Immature natural killer cell (primary cell): ENCODE measurements at regions not wholly inside any gene's neighbourhood (a gene's known extent, or its start where the extent isn't known, plus 50 kb on each side); places are given as distances from the start of the nearest gene placed in this dataset.
A peak's percentile ranks its signal among the peaks of the same experiment; 100 is the strongest.

Source experiments
- DNase-seq, 3 donors: peaks; one replicate each; pipeline ENCODE4 v3.0.0; 2022; ENCODE audit warnings: mixed read lengths in 1 of 3
- H3K27ac Mint-ChIP-seq, 6 donors: one replicate each; pipeline ENCODE4 v1.8.0; 2020; ENCODE audit warnings: mixed read lengths in 6 of 6, mild to moderate bottlenecking in 5 of 6, inconsistent platforms in 4 of 6, moderate library complexity in 3 of 6
- H3K27me3 Mint-ChIP-seq, 3 donors: one replicate each; pipeline ENCODE4 v1.8.0; 2020 to 2021; ENCODE audit warnings: low read depth in 3 of 3, mild to moderate bottlenecking in 3 of 3, mixed read lengths in 3 of 3, moderate library complexity in 3 of 3, inconsistent platforms in 1 of 3
- H3K36me3 Mint-ChIP-seq, 3 donors: one replicate each; pipeline ENCODE4 v1.8.0; 2020; ENCODE audit warnings: mixed read lengths in 3 of 3, inconsistent platforms in 2 of 3, mild to moderate bottlenecking in 2 of 3
- H3K4me1 Mint-ChIP-seq, 2 donors: one replicate each; pipeline ENCODE4 v1.8.0; 2020; ENCODE audit warnings: inconsistent platforms in 2 of 2, mild to moderate bottlenecking in 2 of 2, mixed read lengths in 2 of 2, moderate library complexity in 1 of 2
- H3K4me3 Mint-ChIP-seq, 5 donors: one replicate each; pipeline ENCODE4 v1.8.0; 2020; ENCODE audit warnings: mild to moderate bottlenecking in 5 of 5, mixed read lengths in 5 of 5, inconsistent platforms in 3 of 5, moderate library complexity in 3 of 5
- H3K9me3 Mint-ChIP-seq, 6 donors: one replicate each; pipeline ENCODE4 v1.8.0; 2020; ENCODE audit warnings: mild to moderate bottlenecking in 6 of 6, mixed read lengths in 6 of 6, inconsistent platforms in 4 of 6, moderate library complexity in 3 of 6

DNA sequence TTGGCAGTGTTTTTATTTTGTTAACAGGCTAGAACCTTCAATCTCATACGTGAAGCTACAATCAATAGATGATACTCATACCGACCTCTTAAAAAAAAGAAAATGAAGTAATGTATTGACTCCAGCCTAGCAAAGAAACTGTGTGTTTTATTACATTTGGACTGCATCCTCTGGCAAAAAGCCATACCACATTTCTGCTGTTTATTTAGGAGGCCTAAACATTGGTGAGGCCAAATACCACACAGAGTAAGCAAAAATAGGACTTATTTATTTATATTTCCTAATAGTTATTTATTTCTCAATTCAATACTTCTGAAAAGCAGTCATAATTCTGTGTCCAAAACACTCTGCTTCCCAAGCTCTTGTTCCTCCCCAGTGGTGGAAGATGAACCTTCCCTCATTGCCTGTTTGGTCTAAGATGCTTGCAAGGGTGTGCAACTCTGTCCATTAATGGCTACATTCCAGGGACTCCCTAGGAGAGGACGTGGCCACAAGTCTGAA lies 398.8 kb upstream of the KLF6 start:
- DNase-seq = no peak
- no peak overlapping the region for H3K27ac Mint-ChIP-seq
- H3K27me3 Mint-ChIP-seq = peaks cover 0 to 5% (median 0%) of the 10 kb centered on the region in 3 donors
- H3K36me3 Mint-ChIP-seq = no peaks in the 10 kb centered on the region
- H3K9me3 Mint-ChIP-seq = no peaks in the 10 kb centered on the region
- no peak overlapping the region for H3K4me3 Mint-ChIP-seq
- H3K4me1 Mint-ChIP-seq = peaks cover 5% of the 10 kb centered on the region in 2 donors

DNA sequence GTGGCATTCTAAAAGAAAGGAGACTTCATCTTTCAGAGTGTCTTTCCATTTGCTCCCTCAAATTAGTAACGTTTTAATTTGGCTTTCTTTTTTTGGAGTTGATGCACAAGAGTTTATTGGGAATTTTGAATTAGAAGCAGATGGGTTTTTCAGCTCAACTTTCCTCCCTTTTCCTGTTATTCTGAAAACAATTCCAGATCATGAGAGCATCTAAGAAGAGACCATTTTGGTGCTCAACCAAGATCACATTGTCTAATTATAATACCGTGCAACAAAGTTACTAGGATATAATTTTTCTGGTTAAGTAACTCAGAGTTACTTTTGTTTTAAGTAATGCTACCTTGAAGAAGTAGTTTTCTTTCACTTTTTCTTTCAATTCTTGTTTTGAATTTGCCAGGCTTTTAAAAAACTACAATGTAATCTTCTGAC lies 396.6 kb upstream of the KLF6 start:
- H3K27ac Mint-ChIP-seq = no peak overlapping the region
- H3K4me3 Mint-ChIP-seq = no peak overlapping the region

GRCh38 chr10:4181081-4181480 lies 396.1 kb upstream of the KLF6 start:
- H3K9me3 Mint-ChIP-seq = no peaks in the 10 kb centered on the region
- no peak overlapping the region for H3K4me3 Mint-ChIP-seq
- DNase-seq = no peak
- H3K36me3 Mint-ChIP-seq = no peaks in the 10 kb centered on the region
- peaks cover 0 to 4% (median 0%) of the 10 kb centered on the region in 3 donors for H3K27me3 Mint-ChIP-seq
- H3K27ac Mint-ChIP-seq = no peak overlapping the region
- H3K4me1 Mint-ChIP-seq = peaks cover 5% of the 10 kb centered on the region in 2 donors

More for the DNA sequence above, 396.6 kb upstream of the KLF6 start:
- Mint-ChIP-seq H3K4me1 (peaks cover 5% of the 10 kb centered on the region in 2 donors), H3K9me3 (no peaks in the 10 kb centered on the region), H3K36me3 (no peaks in the 10 kb centered on the region), H3K27me3 (peaks cover 0 to 4% (median 0%) of the 10 kb centered on the region in 3 donors)
- no peak for DNase-seq

DNA sequence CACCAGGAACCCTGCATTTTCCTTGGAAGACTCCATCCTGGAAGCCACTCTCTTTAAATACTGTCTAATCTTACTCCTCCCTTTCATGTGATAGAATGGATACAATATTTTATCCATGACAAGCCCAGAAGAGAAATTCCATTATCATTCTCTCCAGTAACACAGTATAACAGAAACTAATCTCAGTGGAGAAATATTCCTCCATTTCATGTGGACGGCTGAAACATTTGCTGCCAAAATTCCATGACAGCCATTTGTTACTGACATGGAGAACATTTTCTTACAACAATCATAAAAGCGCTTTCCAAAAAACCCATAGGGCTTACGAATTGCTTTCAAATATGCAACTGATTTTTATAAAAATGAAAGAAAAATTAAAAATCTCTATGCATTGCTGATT lies 392.8 kb upstream of the KLF6 start:
- H3K27ac Mint-ChIP-seq = no peak overlapping the region
- H3K9me3 Mint-ChIP-seq = peaks cover 0 to 2% (median 0%) of the 10 kb centered on the region in 6 donors
- peaks cover 0 to 14% (median 0%) of the 10 kb centered on the region in 3 donors for H3K36me3 Mint-ChIP-seq
- DNase-seq = no peak
- H3K4me1 Mint-ChIP-seq = peaks cover 5% of the 10 kb centered on the region in 2 donors
- peaks cover 0 to 5% (median 2%) of the 10 kb centered on the region in 3 donors for H3K27me3 Mint-ChIP-seq
- H3K4me3 Mint-ChIP-seq = no peak overlapping the region

- Mint-ChIP-seq H3K36me3 (peaks cover 0 to 14% (median 0%) of the 10 kb centered on the region in 3 donors), H3K4me1 (peaks cover 3% of the 10 kb centered on the region in 2 donors), H3K9me3 (peaks cover 0 to 2% (median 0%) of the 10 kb centered on the region in 6 donors), H3K4me3 (no peak overlapping the region), H3K27ac (no peak overlapping the region), H3K27me3 (peaks cover 0 to 7% (median 2%) of the 10 kb centered on the region in 3 donors)
- no peak for DNase-seq
These were observed 391.7 kb upstream of the KLF6 start for GRCh38 chr10:4176500-4177281.

- Mint-ChIP-seq H3K4me1 (no peaks in the 10 kb centered on the region), H3K27ac (no peak overlapping the region), H3K4me3 (no peak overlapping the region), H3K36me3 (peaks cover 0 to 14% (median 0%) of the 10 kb centered on the region in 3 donors), H3K27me3 (peaks cover 0 to 7% (median 2%) of the 10 kb centered on the region in 3 donors), H3K9me3 (peaks cover 0 to 2% (median 0%) of the 10 kb centered on the region in 6 donors)
- DNase-seq = no peak
These were observed 389.2 kb upstream of the KLF6 start for GRCh38 chr10:4174197-4174596.

DNA sequence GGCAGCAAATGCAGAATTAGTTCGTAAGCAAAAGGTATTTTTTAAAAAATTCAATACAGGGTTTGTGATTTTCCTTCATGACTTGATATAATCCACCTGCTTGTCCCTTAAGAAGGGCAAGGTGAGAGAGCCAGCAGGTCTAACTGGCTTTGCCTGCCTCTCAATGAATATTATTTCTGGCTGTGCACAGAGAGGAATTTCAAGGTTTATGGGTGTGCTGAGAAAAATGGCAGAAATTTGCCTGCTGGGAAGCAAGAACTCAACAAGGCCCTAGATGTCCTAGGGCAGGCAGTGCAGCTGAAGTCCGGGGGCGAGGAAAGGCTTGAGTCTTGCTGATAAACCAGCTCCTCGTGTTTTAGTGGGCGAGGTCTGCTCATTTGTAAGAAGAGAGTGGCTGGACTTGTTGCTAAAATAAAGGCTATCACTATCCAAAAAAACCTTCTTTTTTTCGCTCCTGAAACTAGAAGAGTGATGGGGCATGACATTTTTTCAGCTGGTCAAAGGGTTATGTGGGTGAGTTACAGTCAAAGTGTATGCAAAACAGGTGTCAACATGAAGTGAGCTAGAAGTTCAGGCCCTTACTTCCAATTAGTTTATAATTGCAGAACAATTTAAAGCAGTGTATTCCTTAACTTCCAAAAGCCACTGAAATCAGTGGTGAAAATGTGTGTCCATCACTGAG lies 385.8 kb upstream of the KLF6 start:
- no peak for DNase-seq
- H3K4me3 Mint-ChIP-seq = no peak overlapping the region
- H3K36me3 Mint-ChIP-seq = peaks cover 0 to 14% (median 0%) of the 10 kb centered on the region in 3 donors
- H3K9me3 Mint-ChIP-seq = peaks cover 0 to 2% (median 0%) of the 10 kb centered on the region in 6 donors
- H3K27me3 Mint-ChIP-seq = peaks cover 0 to 11% (median 3%) of the 10 kb centered on the region in 3 donors
- H3K4me1 Mint-ChIP-seq = no peaks in the 10 kb centered on the region
- no peak overlapping the region for H3K27ac Mint-ChIP-seq

- Mint-ChIP-seq H3K27ac (no peak overlapping the region), H3K9me3 (peaks cover 0 to 2% (median 0%) of the 10 kb centered on the region in 6 donors), H3K4me3 (no peak overlapping the region), H3K36me3 (peaks cover 0 to 11% (median 0%) of the 10 kb centered on the region in 3 donors), H3K27me3 (peaks cover 0 to 11% (median 3%) of the 10 kb centered on the region in 3 donors), H3K4me1 (no peaks in the 10 kb centered on the region)
- DNase-seq = no peak
These were observed 385.2 kb upstream of the KLF6 start for GRCh38 chr10:4170181-4170580.

DNA sequence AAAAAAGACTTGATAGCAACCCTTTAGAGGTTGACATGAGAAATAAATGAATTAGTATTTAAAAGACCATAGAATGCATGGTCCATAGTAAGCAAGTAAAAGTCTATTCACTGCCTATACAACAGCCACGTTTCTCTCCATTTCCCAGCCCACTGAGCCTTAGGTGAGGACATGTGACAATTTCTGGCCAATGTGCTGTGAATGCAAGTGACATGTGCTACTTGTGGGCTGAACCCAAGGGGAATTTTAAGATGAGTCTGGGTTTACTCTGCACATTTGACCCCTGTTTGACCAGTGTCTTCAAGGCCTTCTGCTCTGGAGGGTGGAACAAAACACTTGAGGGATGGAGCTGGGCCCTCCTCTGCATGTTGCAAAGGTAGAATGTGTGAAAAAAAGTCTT lies 384.4 kb upstream of the KLF6 start:
- Mint-ChIP-seq H3K27me3 (peaks cover 0 to 11% (median 5%) of the 10 kb centered on the region in 3 donors), H3K4me1 (no peaks in the 10 kb centered on the region), H3K9me3 (peaks cover 0 to 2% (median 0%) of the 10 kb centered on the region in 6 donors), H3K4me3 (no peak overlapping the region), H3K27ac (no peak overlapping the region), H3K36me3 (peaks cover 0 to 9% (median 0%) of the 10 kb centered on the region in 3 donors)
- no peak for DNase-seq

DNA sequence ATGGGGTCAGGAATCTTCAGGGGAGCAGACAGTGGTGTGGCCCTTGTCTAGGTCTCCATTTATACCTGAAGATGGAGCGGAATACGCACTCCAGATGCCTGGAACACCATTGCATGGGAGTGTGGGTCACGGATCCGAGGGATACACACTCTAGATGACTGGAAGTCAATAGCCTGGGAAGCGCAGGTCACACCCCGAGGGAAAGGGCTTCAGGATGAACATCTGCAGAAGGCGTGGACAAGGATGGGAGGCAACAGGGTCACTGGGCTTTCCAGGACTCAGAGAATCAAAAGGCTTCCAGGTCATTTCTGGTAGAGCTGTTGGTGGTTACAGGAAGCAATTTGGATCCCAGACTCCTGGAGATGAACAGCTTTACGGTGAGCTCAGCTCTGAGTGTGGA lies 382.2 kb upstream of the KLF6 start:
- Mint-ChIP-seq H3K9me3 (no peaks in the 10 kb centered on the region), H3K27me3 (peaks cover 0 to 6% (median 4%) of the 10 kb centered on the region in 3 donors), H3K4me1 (no peaks in the 10 kb centered on the region), H3K27ac (peak overlapping the region in 1 of 6 donors; percentile 9), H3K4me3 (no peak overlapping the region), H3K36me3 (no peaks in the 10 kb centered on the region)
- no peak for DNase-seq

DNA sequence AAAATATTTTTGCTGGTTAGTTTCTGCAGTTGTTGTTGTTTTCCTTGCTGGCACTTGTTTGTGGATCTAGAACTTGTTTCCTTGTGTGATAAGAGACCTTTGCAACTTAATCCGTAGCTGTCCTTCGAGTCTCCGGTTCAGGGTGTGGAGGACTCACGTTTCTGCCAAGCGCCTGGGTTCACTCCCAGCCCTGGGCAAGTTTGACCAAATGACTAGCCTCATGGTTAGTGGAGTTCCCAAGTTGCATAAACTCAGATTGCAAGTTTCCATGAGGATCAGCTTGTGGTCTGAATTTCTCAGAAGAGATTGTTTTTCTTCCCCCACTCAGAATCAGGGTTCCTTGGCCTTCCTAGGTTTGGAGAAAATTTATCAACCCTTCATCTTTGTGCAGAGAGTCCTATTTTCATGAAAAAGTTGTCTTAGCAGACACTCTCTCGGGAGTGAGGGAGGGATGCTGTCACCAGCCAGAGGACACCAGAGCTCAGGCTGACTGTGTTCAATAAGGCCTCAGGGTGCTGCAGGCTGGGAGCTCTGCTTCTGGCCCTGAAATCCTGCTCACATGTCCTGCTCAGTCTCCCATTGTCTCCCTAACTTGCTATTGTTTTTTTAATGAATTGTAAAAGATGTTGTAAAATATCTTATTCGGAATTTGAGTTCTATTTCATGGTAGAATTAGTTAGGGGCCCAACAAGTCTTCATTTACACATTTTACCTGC lies 377.7 kb upstream of the KLF6 start:
- Mint-ChIP-seq H3K27me3 (peaks cover 0 to 4% (median 3%) of the 10 kb centered on the region in 3 donors), H3K9me3 (no peaks in the 10 kb centered on the region), H3K4me1 (peaks cover 3 to 4% of the 10 kb centered on the region in 2 donors), H3K4me3 (no peak overlapping the region), H3K27ac (no peak overlapping the region), H3K36me3 (no peaks in the 10 kb centered on the region)
- DNase-seq = no peak

DNA sequence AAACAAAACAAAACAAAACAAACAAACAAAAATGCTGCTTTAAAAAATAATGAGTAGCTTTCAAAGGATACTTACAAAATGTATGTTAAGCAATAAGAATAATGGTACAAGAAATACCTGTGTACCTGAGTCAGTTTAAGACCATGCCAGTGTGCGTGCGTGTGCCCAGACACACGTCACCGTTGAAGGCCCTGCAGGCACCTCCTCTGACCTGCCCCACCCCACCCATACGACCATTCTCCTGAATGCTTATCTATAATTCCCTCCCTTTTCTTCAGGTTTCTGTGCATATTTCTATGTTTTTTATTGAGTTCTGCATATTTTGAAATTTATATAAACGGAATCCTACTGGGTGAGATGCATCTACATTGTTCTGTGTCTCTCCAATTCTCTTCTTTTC lies 374.2 kb upstream of the KLF6 start:
- no peak for DNase-seq
- Mint-ChIP-seq H3K27ac (no peak overlapping the region), H3K4me1 (peaks cover 3 to 4% of the 10 kb centered on the region in 2 donors), H3K4me3 (no peak overlapping the region), H3K27me3 (no peaks in the 10 kb centered on the region), H3K36me3 (no peaks in the 10 kb centered on the region), H3K9me3 (no peaks in the 10 kb centered on the region)

- Mint-ChIP-seq H3K4me1 (no peaks in the 10 kb centered on the region), H3K27ac (peak overlapping the region in 1 of 6 donors; percentile 49), H3K9me3 (no peaks in the 10 kb centered on the region), H3K4me3 (no peak overlapping the region), H3K36me3 (no peaks in the 10 kb centered on the region), H3K27me3 (no peaks in the 10 kb centered on the region)
- DNase-seq = no peak
These were observed 369.2 kb upstream of the KLF6 start for GRCh38 chr10:4154191-4154715.
